Dedifferentiated amniotic fluid mesenchymal stem cell (primary cell): ENCODE measurements at regions not wholly inside any gene's neighbourhood (a gene's known extent, or its start where the extent isn't known, plus 50 kb on each side); places are given as distances from the start of the nearest gene placed in this dataset.
A peak's percentile ranks its signal among the peaks of the same experiment; 100 is the strongest.
"Not testable (repeated sequence)": the region's sequence is repeated elsewhere in the genome, so short reads cannot be mapped to it uniquely, and the experiment has no call there.

Experiments used
- DNase-seq: peaks from one replicate; pipeline ENCODE4 v3.0.0-alpha.2; 2016; ENCODE audit errors: extremely low spot score

DNA sequence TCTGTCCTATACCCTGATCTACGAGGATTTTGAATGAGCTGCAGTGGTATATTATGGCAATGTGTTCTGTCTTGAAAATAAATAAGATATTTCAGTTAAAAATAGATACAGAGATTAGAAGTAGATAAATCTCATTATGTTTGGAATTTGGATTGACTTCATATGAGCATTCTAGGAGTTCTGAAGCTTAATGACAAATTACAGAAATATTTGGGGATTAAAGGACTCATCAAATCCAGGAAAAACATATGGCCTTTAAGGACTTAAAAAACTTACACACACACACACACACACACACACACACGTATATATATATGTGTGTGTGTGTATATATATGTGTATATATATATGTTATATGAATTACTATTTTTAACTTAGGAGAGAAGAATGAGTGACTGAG, 446.9 kb upstream of the CD180 start:
- peak; percentile 22 for DNase-seq

DNA sequence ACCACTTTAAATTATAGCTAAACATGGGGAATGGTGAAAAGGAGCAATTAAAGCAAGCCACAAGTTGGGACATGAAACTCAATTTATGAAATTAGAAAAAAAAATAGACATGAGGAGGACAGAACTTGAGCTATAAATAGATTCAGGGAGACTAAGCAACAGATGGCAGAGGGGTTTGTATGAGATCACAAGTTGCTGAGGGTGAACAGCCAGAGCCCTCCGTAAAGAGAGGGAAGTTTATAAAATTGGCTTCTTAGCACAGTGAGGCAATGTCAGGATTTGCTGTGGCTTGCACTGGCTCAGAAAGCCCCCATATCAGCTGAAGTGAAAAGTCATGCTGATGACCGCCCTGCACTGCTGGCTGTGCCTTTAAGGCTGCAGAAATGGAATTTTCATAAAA, 443.4 kb upstream of the CD180 start:
- no peak for DNase-seq

DNA sequence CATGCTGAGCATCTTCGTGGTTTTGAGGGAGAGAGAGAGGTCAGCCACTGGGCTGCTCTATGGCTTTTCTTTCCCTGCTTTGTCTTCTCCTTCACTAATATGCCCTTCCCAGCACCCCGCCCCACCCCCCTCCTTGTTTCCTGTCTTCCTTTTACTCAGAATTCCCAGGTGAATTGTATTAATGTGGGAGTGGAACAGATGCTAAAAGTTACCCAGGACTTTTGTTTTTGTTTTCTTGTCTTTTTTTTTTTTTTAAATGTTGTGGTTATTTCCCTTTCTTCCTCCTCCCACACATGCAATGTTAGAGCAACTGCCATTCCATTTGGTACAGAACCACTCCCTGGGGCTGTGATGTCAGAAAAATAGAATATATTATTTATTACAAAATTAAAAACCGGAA, 442.7 kb upstream of the CD180 start:
- DNase-seq, result peak; percentile 49

DNA sequence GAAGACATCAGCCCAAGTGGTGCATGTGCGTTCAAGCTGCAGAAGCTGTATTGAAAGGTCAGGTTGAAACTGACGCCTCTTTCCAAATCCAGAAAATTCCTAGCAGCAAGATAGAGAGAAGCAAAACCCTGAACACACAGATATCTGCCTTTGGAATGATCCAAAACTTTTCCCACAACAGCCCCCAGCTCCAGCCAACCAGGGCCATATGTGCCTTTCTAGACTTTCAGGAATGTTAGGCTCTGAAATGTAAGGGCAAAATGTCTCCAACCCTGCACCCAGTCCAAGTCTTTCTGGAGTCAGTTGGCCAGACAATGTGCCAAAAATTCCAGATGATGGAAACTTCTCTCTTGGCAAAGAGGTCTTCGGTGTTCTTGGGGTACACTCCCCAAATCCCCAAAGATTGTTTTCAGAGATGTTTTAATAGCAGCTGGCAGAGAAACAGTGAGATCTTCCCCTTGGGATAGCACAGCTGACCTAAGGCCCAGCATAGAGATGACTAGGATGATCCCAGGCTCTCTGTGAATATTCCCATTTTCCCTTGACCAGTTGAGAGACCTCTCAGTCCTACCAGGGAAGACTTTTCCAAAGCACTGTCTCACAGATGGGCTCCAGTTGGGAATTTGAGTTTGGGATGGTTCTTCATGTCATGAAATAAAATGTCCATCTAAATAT, 440.4 kb upstream of the CD180 start:
- no peak for DNase-seq

DNA sequence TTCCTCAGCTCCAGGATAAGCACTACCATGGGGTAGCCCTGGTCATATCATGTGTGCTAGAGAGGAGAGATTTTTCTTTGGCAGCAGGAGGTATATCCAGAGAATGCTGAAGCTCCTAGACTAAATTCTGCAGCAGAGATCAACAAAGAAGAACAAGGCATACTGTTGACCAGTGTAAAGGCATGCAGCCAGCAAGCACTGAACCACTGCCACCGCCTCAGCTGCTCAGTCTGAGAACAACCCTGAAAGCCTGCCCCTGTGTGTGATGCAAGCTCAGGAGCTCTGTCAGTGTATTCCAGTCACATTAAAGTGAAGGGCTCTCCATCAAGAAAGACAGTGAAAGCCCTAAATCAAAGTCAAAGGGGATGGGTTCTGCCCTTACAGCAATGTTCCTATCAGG, 439.5 kb upstream of the CD180 start:
- no peak for DNase-seq

DNA sequence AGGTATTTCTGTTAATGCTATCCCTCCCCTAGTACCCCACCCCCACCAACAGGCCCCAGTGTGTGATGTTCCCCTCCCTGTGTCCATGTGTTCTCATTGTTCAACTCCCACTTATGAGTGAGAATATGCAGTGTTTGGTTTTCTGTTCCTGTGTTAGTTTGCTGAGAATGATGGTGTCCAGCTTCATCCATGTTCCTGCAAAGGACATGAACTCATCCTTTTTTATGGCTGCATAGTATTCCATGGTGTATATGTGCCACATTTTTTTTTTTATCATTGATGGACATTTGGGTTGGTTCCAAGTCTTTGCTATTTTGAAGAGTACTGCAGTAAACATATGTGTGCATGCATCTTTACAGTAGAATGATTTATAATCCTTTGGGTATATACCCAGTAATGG, 430.5 kb upstream of the CD180 start:
- DNase-seq, result not testable (repeated sequence)

DNA sequence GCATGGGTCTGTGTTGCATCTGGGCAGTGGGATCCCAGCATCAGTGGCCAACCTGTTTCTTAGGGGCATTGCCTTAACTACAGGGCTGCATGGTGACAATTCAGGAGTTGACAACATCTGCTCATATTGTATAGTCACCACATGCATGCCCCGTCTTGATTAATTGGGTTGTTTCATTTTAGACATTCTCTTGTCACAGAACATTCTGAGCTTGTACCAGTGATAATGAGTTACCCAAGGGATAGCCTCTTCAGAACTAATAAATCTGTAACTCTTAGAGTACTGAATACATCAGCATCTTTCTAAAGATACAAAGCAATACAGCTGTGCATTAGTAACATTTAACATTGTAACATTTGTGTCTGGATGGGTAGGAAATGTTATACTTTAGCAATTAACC, 426.5 kb upstream of the CD180 start:
- no peak for DNase-seq

DNA sequence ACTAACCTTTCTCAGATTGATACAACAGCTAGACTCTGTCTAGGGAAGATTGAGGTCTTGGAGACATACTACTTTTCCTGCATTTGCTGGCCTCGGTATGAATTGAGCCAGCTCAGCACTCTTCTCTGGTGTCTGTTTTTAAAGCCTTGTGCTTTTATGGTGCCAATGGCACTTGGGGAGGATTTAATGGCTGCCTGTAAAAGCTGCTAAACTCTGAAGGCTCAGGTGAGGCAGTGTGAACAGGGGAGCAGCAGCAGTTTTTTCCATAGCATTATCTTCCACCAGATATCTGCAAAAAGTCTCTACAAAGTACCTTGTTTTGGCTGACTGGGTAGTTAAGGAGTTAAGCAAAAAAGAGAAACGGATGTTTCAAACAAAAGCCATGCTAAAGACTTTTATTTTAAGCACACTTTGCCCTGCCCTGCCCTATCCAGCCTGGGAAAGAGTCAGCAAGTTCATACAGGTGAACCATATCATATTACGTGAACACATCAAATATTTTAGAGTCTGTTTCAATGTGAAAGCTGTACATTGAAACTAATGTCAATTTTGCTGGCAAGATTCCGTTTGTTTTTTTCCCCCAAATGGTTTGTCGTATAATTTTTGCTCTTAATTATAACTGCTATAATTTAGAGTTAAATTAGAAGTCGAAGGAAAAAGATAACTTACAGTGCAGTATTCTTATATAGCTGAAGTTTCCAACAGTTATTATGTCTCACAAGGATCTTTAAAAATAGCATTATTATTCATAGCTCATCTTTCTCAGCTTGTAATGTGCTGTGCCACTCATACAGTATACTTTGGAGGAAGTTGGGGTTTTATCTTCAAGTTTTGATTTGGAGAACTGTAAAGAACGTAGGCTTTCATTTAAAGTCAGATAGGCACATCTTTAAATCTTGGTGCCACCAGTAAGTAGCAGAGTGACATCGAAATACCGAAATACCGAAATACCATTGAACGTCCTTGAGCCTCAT, 424.1 kb upstream of the CD180 start:
- no peak for DNase-seq

DNA sequence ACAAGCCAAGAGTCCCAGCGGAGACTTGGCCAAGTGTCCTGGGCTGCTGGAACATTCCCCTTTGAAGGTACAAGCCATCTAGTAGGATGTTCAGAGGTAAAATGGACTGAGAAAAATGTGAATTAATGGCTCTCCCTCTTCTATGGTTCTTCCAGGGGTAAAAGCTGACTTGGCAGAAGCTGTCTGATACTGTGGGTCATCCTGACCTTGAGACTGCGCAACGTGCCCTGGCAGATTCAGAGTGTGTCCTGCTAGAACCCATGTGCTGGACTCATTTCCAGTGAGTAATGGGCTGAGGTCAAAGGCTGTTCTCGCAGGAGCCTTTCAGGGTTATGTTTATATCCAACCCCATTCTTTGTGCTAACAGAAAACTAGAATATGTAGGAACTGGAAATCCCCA, 423.0 kb upstream of the CD180 start:
- no peak for DNase-seq

DNA sequence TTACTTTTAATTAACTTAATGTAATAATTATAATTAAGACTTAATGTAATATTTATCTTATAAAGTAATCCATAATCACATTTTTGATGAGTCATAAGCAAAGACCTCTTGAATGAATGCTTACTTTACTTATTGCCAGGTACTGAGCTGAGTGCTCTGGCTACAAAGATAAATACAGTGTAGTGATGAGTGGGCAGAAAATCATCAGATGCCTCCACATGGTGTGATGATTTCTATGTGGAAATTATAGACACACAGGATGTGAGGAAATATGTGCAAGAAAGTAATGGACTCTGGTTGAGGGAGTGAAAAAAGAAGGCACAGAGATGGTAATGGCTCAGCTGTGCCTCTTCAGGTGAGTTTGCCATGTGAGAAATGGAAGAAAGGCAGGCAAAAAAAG, 422.6 kb upstream of the CD180 start:
- DNase-seq, result no peak

DNA sequence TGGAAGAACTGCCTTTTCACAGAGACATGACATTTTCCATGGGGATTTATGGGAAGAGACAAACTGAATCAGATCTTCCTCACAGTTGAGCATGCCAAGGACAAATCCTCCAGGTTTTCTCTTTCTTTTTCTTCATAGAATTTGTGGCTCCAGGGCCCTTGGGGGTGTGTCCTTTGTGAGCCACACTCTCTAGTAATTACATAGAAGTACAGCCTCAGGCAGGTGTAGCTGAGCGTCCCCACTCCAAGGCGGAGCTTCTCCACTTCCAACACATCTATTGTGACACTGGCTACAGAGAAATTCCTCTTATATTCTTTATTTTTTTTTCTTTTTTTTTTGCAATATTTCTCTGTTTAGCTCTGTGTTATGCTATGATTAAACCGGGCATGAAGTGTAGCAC, 420.5 kb upstream of the CD180 start:
- no peak for DNase-seq

DNA sequence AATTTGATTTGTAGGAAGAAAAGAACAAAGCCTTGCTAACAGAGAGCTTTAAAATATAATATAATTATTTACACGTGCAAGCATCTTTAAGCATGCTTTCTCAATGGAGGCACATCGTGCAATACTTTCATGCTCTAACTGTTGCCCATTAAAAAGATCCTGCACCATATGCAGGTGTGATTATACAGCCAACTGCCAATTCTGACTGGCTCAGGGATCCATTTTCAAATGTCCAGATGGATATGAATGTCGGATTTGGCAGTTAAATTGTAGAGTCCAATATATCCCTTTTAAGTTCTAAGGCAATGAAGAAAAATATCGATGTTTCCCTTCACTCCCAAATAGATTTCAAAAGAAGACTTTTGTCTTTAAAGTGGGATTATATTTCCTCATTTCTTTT, 416.4 kb upstream of the CD180 start:
- DNase-seq, result no peak

DNA sequence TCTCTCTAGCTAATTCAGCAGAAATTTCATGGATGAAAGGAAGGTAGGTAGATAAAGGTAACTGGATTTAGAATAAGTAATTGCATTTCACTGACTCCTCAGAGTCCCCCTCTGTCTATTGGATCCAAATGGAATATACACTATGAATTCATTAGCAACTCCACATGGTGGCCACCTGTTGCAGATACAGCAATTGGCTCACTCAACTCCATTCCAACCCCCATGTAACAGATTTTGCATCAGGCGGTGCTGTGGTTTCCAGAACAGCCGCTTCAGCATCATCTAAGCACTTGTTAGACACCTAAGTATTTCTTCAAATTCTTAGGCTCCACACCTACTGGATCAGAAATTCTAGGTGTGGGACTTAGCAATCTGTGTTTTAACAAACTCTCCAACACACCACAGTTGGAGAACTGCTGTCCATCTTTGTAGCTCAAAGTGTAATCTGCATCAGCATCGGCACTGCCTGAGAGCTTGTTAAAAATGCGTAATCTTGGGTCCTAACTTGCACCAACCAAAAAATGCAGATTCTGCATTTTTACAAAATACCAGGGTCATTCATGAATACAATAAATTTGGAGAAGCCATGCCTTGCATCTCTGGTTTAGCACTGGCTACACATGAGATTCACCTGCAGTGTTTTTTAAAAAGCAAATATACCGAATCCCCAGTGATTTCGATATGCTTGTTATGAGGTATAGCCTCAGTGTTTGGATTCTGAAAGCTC, 413.8 kb upstream of the CD180 start:
- DNase-seq, result no peak

DNA sequence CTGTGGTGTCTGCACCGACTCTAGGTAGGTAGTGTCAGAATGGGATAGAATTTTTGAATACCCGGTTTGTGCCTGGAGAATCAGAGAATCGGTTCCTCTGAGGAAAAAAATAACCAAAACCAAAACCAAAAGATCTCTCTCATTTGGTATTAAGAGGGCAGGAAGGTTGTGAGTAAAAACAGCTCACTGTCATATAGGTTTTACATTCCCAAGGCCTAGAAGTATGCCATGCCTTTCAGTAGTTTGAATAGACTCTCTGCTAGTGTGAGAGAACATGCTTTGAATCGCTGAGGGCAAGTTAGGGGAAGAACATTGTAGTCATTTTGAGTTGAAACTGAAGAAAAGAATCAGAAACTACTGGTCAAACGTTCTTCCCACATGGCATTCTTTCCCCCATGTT, 411.4 kb upstream of the CD180 start:
- no peak for DNase-seq

DNA sequence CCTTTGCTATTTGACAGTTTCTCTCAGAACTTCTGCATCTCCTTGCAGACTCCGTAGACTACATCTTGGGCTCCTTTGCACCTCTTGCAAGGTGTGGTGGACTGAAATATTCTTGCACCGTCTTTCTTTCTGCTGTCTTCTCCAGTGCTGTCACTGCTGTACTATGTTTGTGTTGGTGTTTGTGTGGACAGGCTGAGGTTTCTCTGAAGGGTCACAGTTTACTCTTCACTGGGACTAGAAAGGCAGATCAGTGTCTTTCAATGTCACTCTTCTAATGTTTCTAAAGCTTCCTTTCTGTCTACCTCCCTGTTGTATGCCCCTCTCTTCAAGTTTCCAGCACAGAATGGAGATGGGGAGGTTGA, 410.0 kb upstream of the CD180 start:
- DNase-seq, result no peak

DNA sequence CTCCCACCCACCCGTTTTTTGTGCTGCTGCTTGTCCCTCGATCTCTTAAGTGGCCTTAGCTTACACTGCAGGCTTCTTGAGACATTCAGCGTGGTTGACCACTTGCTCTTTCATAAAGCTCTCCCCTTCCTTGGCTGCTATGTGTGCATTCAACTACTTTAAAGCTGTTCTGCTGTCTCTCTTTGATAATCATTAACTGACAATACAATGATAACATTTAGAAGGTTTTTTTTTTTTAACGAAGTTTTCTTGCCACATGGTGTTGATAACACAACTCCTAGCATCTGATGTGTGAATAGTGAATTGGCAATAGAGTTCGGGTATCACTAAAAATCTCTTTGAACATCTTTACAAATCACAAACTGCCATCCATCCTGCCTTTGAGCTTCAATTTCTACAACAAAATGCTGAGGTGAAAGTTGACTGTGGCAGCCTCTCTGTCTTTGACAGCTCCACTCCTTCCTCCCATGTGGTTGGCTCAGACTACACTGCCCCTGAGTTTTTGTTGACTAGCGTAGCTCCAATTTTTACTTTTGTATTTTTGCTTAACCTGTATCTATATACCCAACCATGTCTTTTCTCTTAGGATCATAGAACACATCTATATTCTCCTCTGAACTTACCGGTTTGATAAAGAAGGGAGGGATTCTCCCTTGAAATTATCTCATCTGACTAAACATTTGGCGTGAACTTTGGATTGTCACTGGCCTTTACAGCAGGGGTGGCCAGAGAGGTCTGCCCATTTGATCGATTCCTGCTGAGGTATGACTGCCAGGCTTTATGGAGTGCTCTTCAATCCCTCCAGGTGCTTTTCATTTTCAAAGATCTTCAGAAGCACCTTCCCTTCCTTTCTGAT, 409.4 kb upstream of the CD180 start:
- DNase-seq, result no peak

DNA sequence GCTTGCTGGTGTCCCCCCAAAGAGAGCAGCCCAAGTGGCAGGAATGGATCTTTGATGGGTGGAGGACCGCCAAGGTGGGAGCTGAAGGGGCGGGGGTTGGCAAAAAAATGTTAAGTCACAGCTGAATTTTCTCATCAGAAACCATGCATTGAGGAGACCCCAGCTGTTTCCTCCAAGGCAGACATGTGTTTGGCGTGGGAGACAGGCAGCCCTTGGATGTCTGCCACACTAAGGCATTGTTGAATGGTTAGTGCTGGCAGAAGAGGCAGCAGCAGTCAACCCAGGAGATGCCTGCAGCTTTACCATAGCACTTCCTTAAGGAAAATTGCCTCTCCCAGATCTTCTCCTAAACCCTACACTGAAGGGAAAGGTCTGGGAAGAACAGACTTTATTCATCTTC, 394.9 kb upstream of the CD180 start:
- DNase-seq, result no peak

DNA sequence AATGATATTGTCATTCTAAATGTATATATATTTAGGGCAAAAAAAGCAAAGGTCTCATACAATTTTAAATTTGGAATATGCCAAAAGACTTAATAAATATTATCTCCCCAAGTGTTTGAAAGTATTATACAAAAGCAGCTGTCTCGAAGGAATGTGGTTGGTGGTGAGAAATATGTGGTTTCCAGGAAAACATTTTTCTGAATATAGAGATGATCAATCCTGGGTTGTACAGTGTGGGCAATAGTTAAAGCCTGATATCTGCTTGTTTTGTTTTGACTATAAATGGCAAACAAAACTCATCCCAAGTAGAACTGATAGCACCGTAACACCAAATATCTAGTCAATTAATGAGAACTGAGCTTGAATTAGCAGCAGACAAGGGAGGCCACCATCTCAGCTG, 391.8 kb upstream of the CD180 start:
- DNase-seq, result no peak

DNA sequence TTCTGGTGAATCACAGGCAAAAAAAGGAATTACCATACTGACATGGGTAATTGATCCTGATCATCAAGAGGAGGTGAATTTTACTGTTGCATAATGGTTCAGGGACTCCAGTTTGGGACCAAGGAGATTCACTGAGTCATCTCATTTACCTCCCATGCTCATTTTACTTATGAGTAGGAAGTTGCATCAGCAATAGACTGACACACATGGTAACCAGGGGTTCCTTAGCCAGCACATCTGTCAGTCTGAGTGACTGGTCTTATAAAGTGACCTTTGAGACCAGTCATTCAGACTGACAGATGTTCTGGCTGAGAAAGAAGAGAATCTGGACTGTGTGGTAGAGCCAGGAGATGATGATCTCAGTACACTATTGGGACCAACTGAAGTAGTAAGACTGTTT, 384.6 kb upstream of the CD180 start:
- no peak for DNase-seq

DNA sequence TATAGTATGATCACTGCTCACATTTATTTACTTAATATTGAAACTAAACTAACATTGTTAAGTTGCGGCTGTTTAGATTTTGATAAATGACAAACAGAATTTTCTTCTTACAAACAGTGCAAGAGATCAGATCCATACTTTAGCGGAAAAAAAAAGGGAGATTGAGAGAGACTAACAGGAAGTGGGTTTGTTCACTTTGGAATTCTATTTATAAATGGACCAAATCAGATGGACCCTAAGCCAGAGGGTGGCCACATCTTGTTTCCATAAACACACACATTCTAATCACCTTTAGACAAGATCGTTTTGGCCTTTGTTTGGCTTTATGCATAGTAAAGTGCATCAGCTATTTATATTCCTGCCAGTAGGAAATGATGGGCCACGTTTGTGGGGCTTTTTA, 381.4 kb upstream of the CD180 start:
- no peak for DNase-seq

DNA sequence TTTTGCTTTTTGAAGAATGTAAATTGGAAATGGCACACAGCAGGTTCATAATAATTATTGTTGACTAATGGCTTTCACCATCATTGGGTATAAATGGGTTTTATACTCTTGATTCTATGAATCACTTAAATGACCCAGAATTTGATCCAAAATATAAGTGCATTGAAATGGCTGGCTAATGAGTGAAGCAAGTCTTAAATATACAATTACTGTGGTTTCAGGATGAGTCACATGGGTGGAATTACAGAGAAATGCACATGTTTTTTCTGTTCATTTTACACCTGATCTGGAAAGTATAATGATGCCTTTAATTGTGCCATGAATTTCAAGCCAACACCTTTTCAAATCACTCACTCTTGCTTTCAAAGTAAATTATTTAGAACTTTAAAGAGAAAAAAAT, 380.8 kb upstream of the CD180 start:
- DNase-seq, result peak; percentile 27

DNA sequence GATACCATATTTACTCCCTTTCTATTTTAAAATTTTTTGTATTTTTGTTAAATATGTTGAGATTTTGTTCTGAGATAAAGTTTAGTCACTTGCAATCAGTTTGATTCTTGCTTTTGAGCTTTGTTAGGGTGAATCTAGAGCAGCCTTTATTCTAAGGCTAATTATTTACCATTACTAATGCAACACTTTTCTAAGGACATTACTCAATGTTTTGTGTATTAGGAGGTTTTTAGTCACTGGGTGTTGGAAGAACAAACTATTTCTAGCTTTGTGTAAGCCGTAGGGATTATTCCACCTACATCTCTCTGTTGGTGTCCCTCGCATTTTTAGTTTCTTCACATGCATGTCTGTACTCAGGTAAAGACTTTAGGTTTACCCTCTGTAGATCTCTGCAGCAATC, 379.5 kb upstream of the CD180 start:
- no peak for DNase-seq
